NT2/D1 (cell line): ENCODE measurements at regions not wholly inside any gene's neighbourhood (a gene's known extent, or its start where the extent isn't known, plus 50 kb on each side); places are given as distances from the start of the nearest gene placed in this dataset.

Experiments used
- SUZ12 ChIP-seq: IDR thresholded peaks from 2 replicates; pipeline ENCODE4 v1.6.1; 2011; ENCODE audit not compliant: insufficient read length, insufficient read depth; ENCODE audit errors: extremely low read depth
- YY1 ChIP-seq: IDR thresholded peaks from 2 replicates; pipeline ENCODE4 v1.6.1; 2011; ENCODE audit not compliant: insufficient read length, insufficient read depth
- ZNF274 ChIP-seq: IDR thresholded peaks from 2 replicates; pipeline ENCODE4 v1.6.1; 2011; ENCODE audit warnings: mild to moderate bottlenecking, low read depth, low read length

GRCh38 chr7:121624958-121625357 is 228.8 kb upstream of the FAM3C start:
- TF ChIP-seq ZNF274 (no peak), SUZ12 (no peak), YY1 (no peak)
